ENCODE measurements at regions not wholly inside any gene's neighbourhood (a gene's known extent, or its start where the extent isn't known, plus 50 kb on each side); places are given as distances from the start of the nearest gene placed in this dataset.

DNA sequence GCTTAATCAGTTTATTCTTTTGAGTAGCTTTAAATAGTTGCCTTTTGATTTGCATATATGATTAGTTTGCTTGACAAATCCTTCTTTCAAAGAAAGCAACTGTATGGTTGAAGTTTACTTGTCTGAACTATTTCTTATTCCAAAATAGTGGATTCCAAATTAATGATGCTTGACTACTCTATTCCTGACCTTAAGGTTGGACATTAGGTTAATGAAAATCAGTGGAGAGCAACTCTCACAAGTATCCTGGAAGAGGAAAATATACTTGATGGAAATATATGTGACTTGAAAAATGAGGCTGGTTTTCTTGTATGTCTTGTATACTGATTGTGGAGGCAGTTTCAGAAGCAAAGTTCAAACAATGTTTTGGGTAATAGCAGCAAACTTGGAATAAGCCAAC lies 369.2 kb upstream of the PODXL start:
- TF ChIP-seq GATA2 (IDR thresholded peaks at IDR 0.05; ENCODE audit: insufficient read depth, insufficient read length, low read depth, low read length) (no peak), POLR2A (IDR thresholded peaks at IDR 0.05; ENCODE audit: low read depth, low read length) (no peak), JUN (IDR thresholded peaks at IDR 0.05; ENCODE audit: borderline replicate concordance, insufficient read depth, insufficient read length, low read depth) (no peak), MYC (IDR thresholded peaks at IDR 0.05; ENCODE audit: low read depth, low read length) (no peak), EZH2 (IDR thresholded peaks at IDR 0.05; ENCODE audit: borderline replicate concordance, low read depth, low read length, severe bottlenecking) (no peak), FOS (IDR thresholded peaks at IDR 0.05; ENCODE audit: borderline replicate concordance, insufficient read depth, low read length) (no peak), POLR2AphosphoS5 (IDR thresholded peaks at IDR 0.05; ENCODE audit: insufficient read depth, low read depth, low read length) (no peak)
- TF ChIP-seq, protein P1, sequence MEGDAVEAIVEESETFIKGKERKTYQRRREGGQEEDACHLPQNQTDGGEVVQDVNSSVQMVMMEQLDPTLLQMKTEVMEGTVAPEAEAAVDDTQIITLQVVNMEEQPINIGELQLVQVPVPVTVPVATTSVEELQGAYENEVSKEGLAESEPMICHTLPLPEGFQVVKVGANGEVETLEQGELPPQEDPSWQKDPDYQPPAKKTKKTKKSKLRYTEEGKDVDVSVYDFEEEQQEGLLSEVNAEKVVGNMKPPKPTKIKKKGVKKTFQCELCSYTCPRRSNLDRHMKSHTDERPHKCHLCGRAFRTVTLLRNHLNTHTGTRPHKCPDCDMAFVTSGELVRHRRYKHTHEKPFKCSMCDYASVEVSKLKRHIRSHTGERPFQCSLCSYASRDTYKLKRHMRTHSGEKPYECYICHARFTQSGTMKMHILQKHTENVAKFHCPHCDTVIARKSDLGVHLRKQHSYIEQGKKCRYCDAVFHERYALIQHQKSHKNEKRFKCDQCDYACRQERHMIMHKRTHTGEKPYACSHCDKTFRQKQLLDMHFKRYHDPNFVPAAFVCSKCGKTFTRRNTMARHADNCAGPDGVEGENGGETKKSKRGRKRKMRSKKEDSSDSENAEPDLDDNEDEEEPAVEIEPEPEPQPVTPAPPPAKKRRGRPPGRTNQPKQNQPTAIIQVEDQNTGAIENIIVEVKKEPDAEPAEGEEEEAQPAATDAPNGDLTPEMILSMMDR (IDR thresholded peaks at IDR 0.05; ENCODE audit: extremely low read depth in 1 of 2, insufficient read depth in 1 of 2, low read depth in 1 of 2, low read length in 2 of 2), result no peak
- TF ChIP-seq, protein P2, sequence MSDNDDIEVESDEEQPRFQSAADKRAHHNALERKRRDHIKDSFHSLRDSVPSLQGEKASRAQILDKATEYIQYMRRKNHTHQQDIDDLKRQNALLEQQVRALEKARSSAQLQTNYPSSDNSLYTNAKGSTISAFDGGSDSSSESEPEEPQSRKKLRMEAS (IDR thresholded peaks at IDR 0.05; ENCODE audit: insufficient read depth, insufficient read length), result no peak
- intact Hi-C loops (cut with micrococcal nuclease), result no loop called here
- POLR2A ChIA-PET, result no interaction called here
- H3K9ac ChIP-seq (replicated peaks; ENCODE audit: extremely low read depth, insufficient read depth, low read length), result no peak overlapping the region
- H3K36me3 ChIP-seq (ENCODE audit: control insufficient read depth in 2 of 2, extremely low read depth in 1 of 2, insufficient read depth in 2 of 2, low read length in 2 of 2), result no peaks in the 10 kb centered on the region
- no peak overlapping the region for H3K27ac ChIP-seq (ENCODE audit: insufficient read depth, low read depth, low read length)
- H3K9me3 ChIP-seq (replicated peaks; ENCODE audit: control insufficient read depth, insufficient read depth, low read length), result no peaks in the 10 kb centered on the region
- no peaks in the 10 kb centered on the region for H3K9me1 ChIP-seq (replicated peaks; ENCODE audit: control insufficient read depth, extremely low read depth, insufficient read depth, low read length)
- peaks cover 9 to 13% of the 10 kb centered on the region in 2 experiments for H3K27me3 ChIP-seq (ENCODE audit: control insufficient read depth in 2 of 2, insufficient read depth in 2 of 2, low read length in 2 of 2)
- no peak for DNase-seq (ENCODE audit: low read depth, low spot score)
- H3K4me3 ChIP-seq (replicated peaks in 1 of 3; ENCODE audit: insufficient read depth in 1 of 3, low read depth in 1 of 3, low read length in 3 of 3), result no peak overlapping the region
- H2AFZ ChIP-seq (ENCODE audit: low read depth, low read length), result no peak overlapping the region
- H3K4me2 ChIP-seq (ENCODE audit: insufficient read depth, low read length), result no peak overlapping the region
- BruUV-seq (replicated peaks), result no TSS peak
- CTCF ChIA-PET, result interaction anchor here (0.6 kb wide), 1 partner anchor 46 kb away, joined by 3 read pairs; no protein-coding TSS in a partner anchor
- FAIRE-seq, result no peak
- no peaks in the 10 kb centered on the region for H3K79me2 ChIP-seq (ENCODE audit: control insufficient read depth, insufficient read depth, low read length)
- H3K4me1 ChIP-seq (ENCODE audit: control insufficient read depth, extremely low read depth, insufficient read depth, low read length), result no peaks in the 10 kb centered on the region
- H4K20me1 ChIP-seq (replicated peaks; ENCODE audit: control insufficient read depth, extremely low read depth, insufficient read depth, low read length), result no peaks in the 10 kb centered on the region
- dilution Hi-C loops (cut with MboI; ENCODE audit: extremely low pct_ligation_motif_present, low sequenced_read_pairs), result no loop called here
